Ascending aorta (tissue), 2 donors: ENCODE measurements at regions not wholly inside any gene's neighbourhood (a gene's known extent, or its start where the extent isn't known, plus 50 kb on each side); places are given as distances from the start of the nearest gene placed in this dataset.
"Not testable (repeated sequence)": the region's sequence is repeated elsewhere in the genome, so short reads cannot be mapped to it uniquely, and the experiment has no call there.

Experiments
- DNase-seq, 2 donors: peaks; one replicate each; pipeline ENCODE4 v3.0.0-alpha.2; 2019; ENCODE audit warnings: low spot score in 2 of 2
- H3K27ac ChIP-seq, 2 donors: fragments of 200-600 bp; sonication (generic); one replicate each; pipeline ENCODE4 v1.5.1; 2016 to 2017; ENCODE audit warnings: mild to moderate bottlenecking in 1 of 2
- H3K27me3 ChIP-seq: fragments of 200-600 bp; sonication (generic); one replicate; pipeline ENCODE4 v1.5.1; 2017
- H3K36me3 ChIP-seq, 2 donors: fragments of 200-600 bp; sonication (generic); one replicate each; pipeline ENCODE4 v1.5.1; 2016
- H3K4me1 ChIP-seq, 2 donors: fragments of 200-600 bp; sonication (generic); one replicate each; pipeline ENCODE4 v1.5.1; 2016 to 2017; ENCODE audit warnings: mild to moderate bottlenecking in 1 of 2
- H3K4me3 ChIP-seq, 2 donors: fragments of 200-600 bp; sonication (generic); one replicate each; pipeline ENCODE4 v1.5.1; 2016 to 2017; ENCODE audit warnings: mild to moderate bottlenecking in 1 of 2
- H3K9me3 ChIP-seq, 2 donors: fragments of 200-600 bp; sonication (generic); one replicate each; pipeline ENCODE4 v1.5.1; 2016
- CTCF ChIP-seq, 3 experiments: fragments of 200-600 bp in 2 of 3; fragments of 450-650 bp in 1 of 3; sonication (generic) in 2 of 3; IDR thresholded peaks; one replicate each; pipeline ENCODE4 v1.5.1; 2016 to 2019; ENCODE audit warnings: antibody characterized with exemption in 3 of 3, mild to moderate bottlenecking in 1 of 3, moderate library complexity in 1 of 3
- intact Hi-C: fragments of 100-400 bp; cut with DNase I; formaldehyde crosslinking; loops from one replicate; pipeline ENCODE4 v1.15.1; 2023

GRCh38 chr9:106032978-106033377 lies 338.6 kb downstream of the TMEM38B start:
- Histone ChIP-seq H3K4me1 (no peaks in the 10 kb centered on the region), H3K36me3 (no peaks in the 10 kb centered on the region), H3K27ac (no peak overlapping the region), H3K4me3 (no peak overlapping the region), H3K27me3 (no peaks in the 10 kb centered on the region), H3K9me3 (no peaks in the 10 kb centered on the region)
- no peak for DNase-seq
- intact Hi-C loops: no loop called here
- no peak for TF ChIP-seq CTCF (IDR thresholded peaks at IDR 0.05)

GRCh38 chr9:106035806-106036205 lies 341.5 kb downstream of the TMEM38B start:
- no peaks in the 10 kb centered on the region for H3K27me3 ChIP-seq
- TF ChIP-seq CTCF (IDR thresholded peaks at IDR 0.05): no peak

DNA sequence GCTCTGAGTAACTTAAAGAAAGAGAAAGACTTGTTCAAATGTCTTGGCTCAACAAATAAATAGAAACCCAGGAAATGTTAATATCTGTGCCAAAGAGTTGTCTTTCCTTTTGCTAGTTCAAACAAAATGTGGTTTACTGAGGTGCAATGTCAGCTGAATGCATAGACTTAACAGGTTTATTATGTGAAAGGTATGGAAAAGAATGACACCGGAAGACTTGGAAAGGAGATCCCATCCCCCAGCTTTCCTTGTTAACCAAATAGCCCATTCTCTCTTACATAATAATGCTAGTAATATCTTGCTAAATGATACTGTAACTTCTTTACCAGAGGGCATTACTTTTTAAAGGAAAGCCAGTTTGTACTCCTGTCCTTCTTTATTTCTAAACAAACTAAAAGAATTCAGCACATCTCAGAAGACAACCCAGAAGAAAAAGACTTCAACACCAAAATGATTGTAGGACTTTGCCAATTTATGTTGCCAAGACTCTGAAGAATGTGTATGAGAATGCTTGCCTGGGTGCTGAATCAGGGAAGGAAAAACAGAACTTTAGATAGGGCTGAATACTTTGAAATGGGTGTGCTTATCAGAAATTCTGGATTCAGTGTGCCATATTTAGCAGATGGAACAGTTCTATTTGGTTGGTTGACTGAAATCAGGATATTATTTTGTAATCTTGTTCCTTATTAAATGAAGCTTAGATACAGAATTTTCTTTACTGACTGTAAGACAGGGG lies 344.1 kb downstream of the TMEM38B start:
- no peak for TF ChIP-seq CTCF (IDR thresholded peaks at IDR 0.05)

More at GRCh38 chr9:106035806-106036205, 341.5 kb downstream of the TMEM38B start:
- no peaks in the 10 kb centered on the region for H3K9me3 ChIP-seq
- intact Hi-C loops: no loop called here
- DNase-seq: no peak
- H3K4me3 ChIP-seq: no peak overlapping the region
- no peaks in the 10 kb centered on the region for H3K4me1 ChIP-seq
- H3K27ac ChIP-seq: no peak overlapping the region
- no peaks in the 10 kb centered on the region for H3K36me3 ChIP-seq

GRCh38 chr9:106039151-106039935 lies 345.0 kb downstream of the TMEM38B start:
- Histone ChIP-seq H3K27me3 (no peaks in the 10 kb centered on the region), H3K4me3 (no peak overlapping the region), H3K4me1 (no peaks in the 10 kb centered on the region), H3K9me3 (no peaks in the 10 kb centered on the region), H3K27ac (no peak overlapping the region), H3K36me3 (no peaks in the 10 kb centered on the region)
- intact Hi-C loops: no loop called here
- DNase-seq: no peak
- TF ChIP-seq CTCF (IDR thresholded peaks at IDR 0.05): no peak

More for the DNA sequence above, 344.1 kb downstream of the TMEM38B start:
- no peaks in the 10 kb centered on the region for H3K27me3 ChIP-seq
- no peak for DNase-seq
- no peaks in the 10 kb centered on the region for H3K9me3 ChIP-seq
- no peak overlapping the region for H3K4me3 ChIP-seq
- intact Hi-C loops: no loop called here
- H3K27ac ChIP-seq: no peak overlapping the region
- H3K4me1 ChIP-seq: no peaks in the 10 kb centered on the region
- no peaks in the 10 kb centered on the region for H3K36me3 ChIP-seq

DNA sequence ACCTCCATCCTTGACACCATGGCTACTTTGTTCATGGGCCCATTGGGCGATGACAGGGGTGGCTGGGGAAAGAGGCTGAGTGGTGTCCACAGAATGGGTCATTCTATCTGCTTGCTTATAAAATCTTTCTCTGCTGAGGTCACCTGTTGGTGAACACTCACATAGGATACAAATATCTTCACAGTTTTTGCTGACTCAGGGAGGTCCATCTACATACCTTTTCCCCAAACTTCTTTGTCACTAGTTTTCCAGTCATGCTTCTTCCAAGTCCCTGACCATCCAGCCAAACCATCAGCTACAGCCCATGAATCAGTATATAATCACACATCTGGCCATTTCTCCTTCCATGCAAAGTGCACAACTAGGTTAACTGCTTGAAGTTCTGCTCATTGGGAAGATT lies 347.6 kb downstream of the TMEM38B start:
- DNase-seq, intact Hi-C loops, H3K27ac ChIP-seq, H3K4me3 ChIP-seq, H3K4me1 ChIP-seq, H3K36me3 ChIP-seq, H3K27me3 ChIP-seq, H3K9me3 ChIP-seq: not testable (repeated sequence)

DNA sequence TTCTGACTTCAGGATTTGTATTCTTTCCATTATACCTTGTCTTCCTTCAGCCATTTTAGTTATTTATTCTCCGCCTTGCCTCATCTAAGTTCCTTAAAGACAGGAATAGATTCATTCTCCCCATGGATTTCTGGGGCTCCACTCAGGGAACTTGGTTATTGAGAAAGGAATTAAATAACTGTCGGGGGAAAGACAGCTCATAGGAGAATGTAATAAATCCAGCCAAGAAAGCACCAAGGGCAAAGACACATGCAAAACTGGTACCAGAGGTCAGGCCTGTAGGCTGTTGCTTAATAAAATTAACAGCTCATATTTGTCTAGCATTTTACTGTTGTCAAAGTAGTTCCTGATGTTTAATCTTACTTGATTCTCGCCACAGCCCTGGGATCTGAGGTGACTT lies 357.2 kb downstream of the TMEM38B start:
- intact Hi-C loops: no loop called here
- H3K36me3 ChIP-seq: no peaks in the 10 kb centered on the region

More for the DNA sequence above, 357.2 kb downstream of the TMEM38B start:
- no peaks in the 10 kb centered on the region for H3K4me1 ChIP-seq
- no peak for DNase-seq
- H3K4me3 ChIP-seq: no peak overlapping the region
- no peak overlapping the region for H3K27ac ChIP-seq
- peaks cover 0 to 11% of the 10 kb centered on the region in 2 donors for H3K9me3 ChIP-seq
- no peaks in the 10 kb centered on the region for H3K27me3 ChIP-seq
- no peak for TF ChIP-seq CTCF (IDR thresholded peaks at IDR 0.05)
